HepG2 (cell line): ENCODE measurements at regions not wholly inside any gene's neighbourhood (a gene's known extent, or its start where the extent isn't known, plus 50 kb on each side); places are given as distances from the start of the nearest gene placed in this dataset.

Source experiments
- ATAC-seq: fragments of 200-7000 bp; cut with Tn5 transposase; 3 replicates; pipeline ENCODE4 v1.9.1; 2020; ENCODE audit warnings: mild to moderate bottlenecking, moderate library complexity
- BruUV-seq: library from RNA; stranded (reverse); fragments of 400-500 nt; replicated peaks from 2 replicates; lab custom pipeline; 2021; lab: Mats Ljungman, UMichigan
- CTCF ChIA-PET: fragments of 300-600 bp; formaldehyde crosslinking; extraction: SDS; loops from one replicate; lab custom pipeline; 2021; ENCODE audit warnings: low total read pairs, inconsistent platforms, low intra/inter-chr PET ratio; lab: Yijun Ruan, JAX
- POLR2A ChIA-PET: fragments of 350-600 bp; sonication (Branson Sonifier 250); formaldehyde crosslinking; loops from one replicate; lab custom pipeline; 2020; ENCODE audit warnings: antibody characterized with exemption, inconsistent platforms; lab: Yijun Ruan, JAX
- DNase-seq: peaks from one replicate; pipeline ENCODE4 v3.0.0-alpha.2; 2015; ENCODE audit warnings: low spot score
- FAIRE-seq: peaks from 3 replicates; lab custom pipeline; 2011; peaks lifted over from hg19 to GRCh38; lab: Jason Lieb, UNC
- H2AFZ ChIP-seq: one replicate; pipeline ENCODE4 v1.6.1; 2011; ENCODE audit warnings: low read length, inconsistent platforms
- H3K27ac ChIP-seq: fragments of 300-600 bp; 3 replicates; pipeline ENCODE4 v1.8.0; 2011; ENCODE audit warnings: mixed run types, mild to moderate bottlenecking, mixed read lengths, low read length, inconsistent platforms; ENCODE audit not compliant: insufficient read depth; ENCODE audit errors: extremely low read length
- H3K27me3 ChIP-seq, 2 experiments: fragments of 200-600 bp in 1 of 2; 2 replicates in 1 of 2; 3 replicates in 1 of 2; pipeline versions ENCODE4 v1.6.0 to v1.8.0; 2011; ENCODE audit warnings: low read length in 2 of 2, mild to moderate bottlenecking in 2 of 2, moderate library complexity in 2 of 2, inconsistent platforms in 1 of 2; ENCODE audit not compliant: insufficient read depth in 2 of 2, control insufficient read depth in 1 of 2
- H3K36me3 ChIP-seq, 2 experiments: fragments of 200-600 bp in 1 of 2; replicated peaks in 1 of 2; 2 replicates in 1 of 2; 3 replicates in 1 of 2; pipeline versions ENCODE4 v1.5.1 to v1.8.0; 2011; ENCODE audit warnings: low read length in 2 of 2, inconsistent platforms in 1 of 2; ENCODE audit not compliant: insufficient read depth in 2 of 2, control insufficient read depth in 1 of 2
- H3K4me1 ChIP-seq: 2 replicates; pipeline ENCODE4 v1.5.1; 2012; ENCODE audit warnings: low read length, inconsistent platforms; ENCODE audit not compliant: insufficient read depth
- H3K4me2 ChIP-seq: 2 replicates; pipeline ENCODE4 v1.6.0; 2011; ENCODE audit warnings: low read depth, low read length, inconsistent platforms
- H3K4me3 ChIP-seq, 3 experiments: fragments of 200-600 bp in 1 of 3; sonication (generic), shearing (Covaris generic) in 1 of 3; replicated peaks in 1 of 3; 2 replicates each; pipeline ENCODE4 v1.5.1; 2011 to 2016; ENCODE audit warnings: low read length in 3 of 3, inconsistent platforms in 2 of 3, low read depth in 2 of 3, mild to moderate bottlenecking in 2 of 3, control low read depth in 1 of 3, mixed read lengths in 1 of 3; ENCODE audit not compliant: insufficient read depth in 1 of 3
- H3K79me2 ChIP-seq: one replicate; pipeline ENCODE4 v1.6.1; 2011; ENCODE audit warnings: low read length, inconsistent platforms; ENCODE audit not compliant: insufficient read depth
- H3K9ac ChIP-seq: 2 replicates; pipeline ENCODE4 v1.6.0; 2011; ENCODE audit warnings: mild to moderate bottlenecking, low read depth, low read length, inconsistent platforms; ENCODE audit not compliant: insufficient read depth
- H3K9me3 ChIP-seq: 2 replicates; pipeline ENCODE4 v1.5.1; 2012; ENCODE audit warnings: mild to moderate bottlenecking, low read length
- H4K20me1 ChIP-seq: 2 replicates; pipeline ENCODE4 v1.6.0; 2011; ENCODE audit warnings: inconsistent platforms, mild to moderate bottlenecking, low read length, moderate library complexity; ENCODE audit not compliant: insufficient read depth
- BHLHE40 ChIP-seq: IDR thresholded peaks from 2 replicates; pipeline ENCODE4 v1.6.1; 2011; ENCODE audit warnings: low read length, improper control_type of control experiment
- CBX5 ChIP-seq: sonication (generic); formaldehyde crosslinking; IDR thresholded peaks from 2 replicates; pipeline ENCODE4 v1.4.0; 2020; ENCODE audit warnings: missing genetic modification reagents, borderline replicate concordance
- CC2D1A ChIP-seq: sonication (generic); formaldehyde crosslinking; IDR thresholded peaks from 2 replicates; pipeline ENCODE4 v1.8.1; 2023; ENCODE audit warnings: mild to moderate bottlenecking, missing genetic modification reagents
- GATAD2A ChIP-seq: IDR thresholded peaks from 2 replicates; pipeline ENCODE4 v1.6.1; 2016
- HMG20A ChIP-seq: IDR thresholded peaks from 2 replicates; pipeline ENCODE4 v1.6.1; 2016; ENCODE audit warnings: borderline replicate concordance
- KLF6 ChIP-seq: IDR thresholded peaks from 2 replicates; pipeline ENCODE4 v1.8.0; 2016; ENCODE audit warnings: missing biosample characterization, missing genetic modification reagents
- RBAK ChIP-seq: sonication (generic); formaldehyde crosslinking; IDR thresholded peaks from 2 replicates; pipeline ENCODE4 v1.5.1; 2020; ENCODE audit warnings: mild to moderate bottlenecking, missing genetic modification reagents
- SAFB2 ChIP-seq: sonication (generic); formaldehyde crosslinking; IDR thresholded peaks from 2 replicates; pipeline ENCODE4 v1.5.1; 2020; ENCODE audit warnings: missing genetic modification reagents, low read depth, mild to moderate bottlenecking, borderline replicate concordance
- SP1 ChIP-seq, 2 experiments: fragments of 450-650 bp in 1 of 2; sonication (generic) in 1 of 2; formaldehyde crosslinking in 1 of 2; IDR thresholded peaks; 2 replicates each; pipeline versions ENCODE4 v1.4.0 to v1.6.1; 2016 to 2020; ENCODE audit warnings: missing genetic modification reagents in 1 of 2
- ZNF333 ChIP-seq: sonication (generic); formaldehyde crosslinking; IDR thresholded peaks from 2 replicates; pipeline ENCODE4 v1.4.0; 2020; ENCODE audit warnings: mild to moderate bottlenecking, missing genetic modification reagents, borderline replicate concordance
- ZNF367 ChIP-seq: sonication (generic); formaldehyde crosslinking; IDR thresholded peaks from 2 replicates; pipeline ENCODE4 v1.4.0; 2020; ENCODE audit warnings: missing genetic modification reagents, borderline replicate concordance
- ZNF572 ChIP-seq: sonication (generic); formaldehyde crosslinking; IDR thresholded peaks from 2 replicates; pipeline ENCODE4 v1.5.1; 2020; ENCODE audit warnings: mild to moderate bottlenecking, missing genetic modification reagents
- ZNF577 ChIP-seq: sonication (generic); formaldehyde crosslinking; IDR thresholded peaks from 2 replicates; pipeline ENCODE4 v1.4.0; 2020; ENCODE audit warnings: mild to moderate bottlenecking, low read depth, missing genetic modification reagents, borderline replicate concordance
- ZNF614 ChIP-seq: IDR thresholded peaks from 2 replicates; pipeline ENCODE4 v1.6.1; 2018; ENCODE audit warnings: missing biosample characterization, missing genetic modification reagents, inconsistent platforms, borderline replicate concordance
- ZNF644 ChIP-seq: IDR thresholded peaks from 2 replicates; pipeline ENCODE4 v1.6.1; 2016; ENCODE audit warnings: low read depth
- ZNF703 ChIP-seq: sonication (generic); formaldehyde crosslinking; IDR thresholded peaks from 2 replicates; pipeline ENCODE4 v1.5.1; 2020; ENCODE audit warnings: missing genetic modification reagents, mild to moderate bottlenecking, moderate library complexity, borderline replicate concordance
- WGBS: methylation state at CpG from one replicate; pipeline ENCODE4 v1.1.6; 2017; ENCODE audit warnings: low lambda C conversion rate; 5-methylcytosine and 5-hydroxymethylcytosine counted together
- in situ Hi-C: cut with HindIII; loops from 2 replicates; pipeline ENCODE4 v1.10.0; 2017; ENCODE audit warnings: low pct_unique_long_range_greater_than_20kb; ENCODE audit not compliant: extremely low pct_ligation_motif_present
- intact Hi-C: fragments of 100-400 bp; cut with micrococcal nuclease; formaldehyde crosslinking; loops from one replicate; pipeline ENCODE4 v1.10.0; 2022; ENCODE audit not compliant: unreplicated experiment

DNA sequence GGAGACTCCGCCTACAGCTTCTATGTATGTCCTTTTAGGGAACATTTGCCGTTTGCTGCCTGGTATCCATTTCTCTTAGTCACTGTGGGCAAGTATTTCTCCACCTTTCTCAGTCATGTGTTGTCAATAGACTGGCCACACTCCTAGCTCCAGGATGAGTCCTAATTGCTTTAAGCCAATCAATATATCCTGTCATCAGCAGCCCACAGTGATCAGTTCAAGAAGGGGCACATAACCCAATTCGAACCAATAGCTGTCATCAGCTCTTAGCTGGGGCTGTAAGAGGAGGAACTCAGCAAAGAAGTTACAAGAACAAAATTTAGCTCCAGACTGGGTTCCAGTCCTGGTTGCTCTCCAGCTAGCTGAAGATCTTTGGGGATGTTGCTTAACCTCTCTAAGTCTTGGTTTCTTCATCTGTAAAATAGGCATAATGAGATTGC, 70.7 kb upstream of the MAN2A1 start:
- CTCF ChIA-PET = no interaction called here
- DNase-seq = no peak
- H2AFZ ChIP-seq = no peak overlapping the region
- BruUV-seq = no TSS peak
- WGBS = 4% methylated on average over 3 of the region's 3 CpGs
- H3K4me2 ChIP-seq = no peak overlapping the region
- H3K9ac ChIP-seq = no peak overlapping the region
- no peaks in the 10 kb centered on the region for H3K4me1 ChIP-seq
- in situ Hi-C loops = no loop called here
- no peak overlapping the region for H3K27ac ChIP-seq
- no peak overlapping the region for H3K4me3 ChIP-seq
- H4K20me1 ChIP-seq = no peaks in the 10 kb centered on the region
- H3K27me3 ChIP-seq = peaks cover 0 to 3% of the 10 kb centered on the region in 2 experiments; a peak in 1 of 5 replicates
- TF ChIP-seq GATAD2A (no peak), SAFB2 (CRISPR knock-in tag) (no peak), ZNF644 (CRISPR knock-in tag) (no peak), CBX5 (CRISPR knock-in tag) (no peak), RBAK (no peak), BHLHE40 (no peak), HMG20A (no peak), CC2D1A (CRISPR knock-in tag) (no peak), SP1 (IDR thresholded peaks at IDR 0.05) (no peak), SP1 (CRISPR knock-in tag; IDR thresholded peaks at IDR 0.05) (no peak), KLF6 (CRISPR knock-in tag) (no peak), ZNF333 (CRISPR knock-in tag) (no peak), ZNF614 (CRISPR knock-in tag) (no peak), ZNF703 (CRISPR knock-in tag) (no peak), ZNF572 (CRISPR knock-in tag) (no peak), ZNF367 (CRISPR knock-in tag) (no peak), ZNF577 (CRISPR knock-in tag) (no peak)
- TF ChIP-seq, all 625 proteins: peak for 0
- intact Hi-C loops = no loop called here
- POLR2A ChIA-PET = no interaction called here
- no peak for ATAC-seq
- no peaks in the 10 kb centered on the region for H3K36me3 ChIP-seq
- FAIRE-seq = no peak
- no peaks in the 10 kb centered on the region for H3K79me2 ChIP-seq
- H3K9me3 ChIP-seq = no peaks in the 10 kb centered on the region
